HG03103 (cell line): ENCODE measurements at regions not wholly inside any gene's neighbourhood (a gene's known extent, or its start where the extent isn't known, plus 50 kb on each side); places are given as distances from the start of the nearest gene placed in this dataset.
"Not testable (repeated sequence)": the region's sequence is repeated elsewhere in the genome, so short reads cannot be mapped to it uniquely, and the experiment has no call there.

Experiments used
- ATAC-seq: cut with Tn5 transposase; IDR thresholded peaks from one replicate; pipeline ENCODE4 v1.9.1; 2021; ENCODE audit warnings: low read depth; ENCODE audit not compliant: unreplicated experiment

DNA sequence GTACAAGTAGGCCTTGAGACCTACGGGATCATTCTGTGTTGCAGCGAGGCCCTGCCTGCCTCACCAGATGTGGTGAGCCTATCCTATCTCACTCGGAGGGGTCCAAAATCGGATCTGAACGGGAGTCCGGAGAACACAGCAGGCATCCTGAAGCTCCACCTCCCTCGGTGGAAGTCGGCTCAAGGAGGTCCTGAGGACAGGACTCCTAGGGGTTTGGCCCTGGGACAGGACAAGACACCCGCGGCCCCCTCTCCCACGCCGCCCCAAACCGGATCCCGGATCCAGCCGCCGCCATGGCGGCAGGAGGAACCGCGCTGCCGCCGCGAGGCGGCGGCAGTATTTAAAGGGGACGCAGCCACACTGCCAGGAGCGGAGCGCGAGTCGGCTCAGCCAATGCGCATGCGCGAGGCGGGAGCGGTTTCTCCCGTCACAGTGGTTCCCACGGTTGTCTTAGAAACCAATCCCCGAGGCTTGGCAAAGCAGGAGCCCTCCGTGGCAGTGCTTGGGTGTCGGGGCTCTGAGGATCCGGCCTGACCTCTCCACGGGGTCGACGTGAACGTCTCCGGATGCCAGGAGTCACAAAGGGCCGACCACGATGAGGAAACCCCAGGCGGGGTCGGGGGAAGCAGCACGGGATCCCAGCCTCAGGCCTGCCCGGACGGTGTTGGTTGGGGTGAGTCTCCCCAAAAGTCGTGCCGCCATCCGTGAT, 454.6 kb upstream of the ZNG1F start:
- peak; percentile 100 for ATAC-seq

DNA sequence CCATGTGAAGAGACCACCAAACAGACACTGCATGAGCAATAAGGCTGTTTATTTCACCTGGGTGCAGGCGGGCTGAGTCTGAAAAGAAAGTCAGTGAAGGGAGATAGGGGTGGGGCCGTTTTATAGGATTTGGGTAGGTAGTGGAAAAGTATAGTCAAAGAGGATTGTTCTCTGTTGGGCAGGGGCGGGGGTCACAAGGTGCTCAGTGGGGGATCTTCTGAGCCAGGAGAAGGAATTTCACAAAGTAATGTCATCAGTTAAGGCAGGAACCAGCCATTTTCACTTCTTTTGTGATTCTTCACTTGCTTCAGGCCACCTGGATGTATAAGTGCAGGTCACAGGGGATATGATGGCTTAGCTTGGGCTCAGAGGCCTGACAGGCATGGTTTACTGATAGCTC, 444.6 kb upstream of the ZNG1F start:
- ATAC-seq, result not testable (repeated sequence)

DNA sequence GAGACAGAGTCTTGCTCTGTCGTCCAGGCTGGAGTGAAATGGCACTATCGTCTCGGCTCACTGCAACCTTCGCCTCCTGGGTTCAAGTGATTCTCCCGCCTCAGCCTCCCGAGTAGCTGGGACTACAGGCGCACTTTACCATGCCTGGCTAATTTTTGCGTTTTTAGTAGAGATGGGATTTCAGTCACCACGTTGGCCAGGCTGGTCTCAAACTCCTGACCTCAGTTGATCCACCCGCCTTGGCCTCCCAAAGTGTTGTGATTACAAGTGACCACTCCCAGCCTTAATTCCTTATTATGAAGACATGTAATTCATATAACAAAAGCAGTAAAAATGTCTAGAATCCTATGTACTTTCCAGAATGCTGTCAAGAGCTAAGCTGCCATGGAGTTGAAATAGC, 434.5 kb upstream of the ZNG1F start:
- ATAC-seq, result not testable (repeated sequence)

DNA sequence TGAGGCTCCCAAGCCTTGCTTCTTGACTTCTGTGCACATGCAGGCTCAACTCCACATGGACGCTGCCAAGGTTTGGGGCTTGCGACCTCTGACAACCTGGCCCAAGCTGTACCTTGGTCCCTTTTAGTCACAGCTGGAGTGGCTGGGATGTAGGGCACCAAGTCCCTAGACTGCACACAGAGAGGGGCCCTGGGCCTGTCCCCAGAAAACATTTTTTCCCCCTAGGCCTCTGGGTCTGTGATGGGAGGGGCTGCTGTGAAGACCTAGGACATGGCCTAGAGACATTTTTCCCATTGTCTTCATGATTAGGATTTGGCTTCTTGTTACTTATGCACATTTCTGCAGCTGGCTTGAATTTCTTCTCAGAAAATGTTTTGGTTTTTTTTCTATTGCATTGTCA, 430.1 kb upstream of the ZNG1F start:
- not testable (repeated sequence) for ATAC-seq

DNA sequence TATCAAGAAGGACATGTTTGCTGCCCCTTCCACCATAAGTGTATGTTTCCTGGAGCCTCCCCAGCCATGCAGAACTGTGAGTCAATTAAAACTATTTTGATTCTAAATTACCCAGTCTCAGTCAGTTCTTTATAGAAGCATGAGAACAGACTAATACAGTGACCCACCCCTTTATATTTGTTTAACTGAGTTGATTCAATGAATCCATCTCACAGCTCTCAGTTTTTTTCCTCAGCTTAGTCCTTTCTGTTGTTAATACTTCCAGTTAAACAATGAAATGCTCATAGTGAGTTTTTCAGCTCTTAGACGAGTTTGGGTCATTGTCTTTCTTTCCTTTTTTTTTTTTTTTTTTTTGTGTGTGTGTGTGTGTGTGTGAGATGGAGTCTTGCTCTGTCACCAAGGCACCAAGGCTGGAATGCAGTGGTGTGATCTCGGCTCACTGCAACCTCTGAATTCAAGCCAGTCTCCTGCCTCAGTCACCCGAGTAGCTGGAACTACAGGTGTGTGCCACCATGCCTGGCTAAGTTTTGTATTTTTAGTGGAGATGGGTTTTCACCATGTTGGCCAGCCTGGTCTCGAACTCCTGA, 417.9 kb upstream of the ZNG1F start:
- not testable (repeated sequence) for ATAC-seq

DNA sequence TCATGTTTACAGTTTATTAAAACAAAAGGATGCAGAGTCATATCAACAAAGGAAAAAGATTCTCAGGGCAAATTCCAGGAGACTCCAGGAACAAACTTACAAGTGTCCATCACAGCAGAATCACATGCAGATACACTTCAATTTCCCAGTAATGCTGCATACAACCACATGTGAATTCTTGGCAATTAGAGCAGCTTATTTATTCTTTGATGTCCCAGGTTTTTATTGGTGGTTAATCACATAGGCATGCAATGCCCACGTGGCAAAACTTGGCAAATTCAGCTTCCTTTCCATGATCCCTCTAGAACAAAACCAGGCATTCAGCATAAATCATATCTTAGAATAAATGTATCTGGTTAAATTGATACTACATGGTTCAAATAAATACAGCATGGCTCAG, 376.5 kb upstream of the ZNG1F start:
- not testable (repeated sequence) for ATAC-seq
